ENCODE measurements at regions not wholly inside any gene's neighbourhood (a gene's known extent, or its start where the extent isn't known, plus 50 kb on each side); places are given as distances from the start of the nearest gene placed in this dataset.

- no peak for TF ChIP-seq CTCF (IDR thresholded peaks at IDR 0.05; ENCODE audit: control insufficient read depth, insufficient read depth, low read depth, low read length, missing control alignments)
- no peak overlapping the region for H3K4me3 ChIP-seq (ENCODE audit: control insufficient read depth, low read depth, low read length)
- DNase-seq (ENCODE audit: low read depth): no peak
Measured at GRCh38 chr1:163771637-163772036, 449.9 kb downstream of the NUF2 start.

- TF ChIP-seq CTCF (IDR thresholded peaks at IDR 0.05; ENCODE audit: control insufficient read depth, insufficient read depth, low read depth, low read length, missing control alignments): no peak
- DNase-seq (ENCODE audit: low read depth): no peak
- H3K4me3 ChIP-seq (ENCODE audit: control insufficient read depth, low read depth, low read length): no peak overlapping the region
Measured at GRCh38 chr1:163772246-163772645, 450.5 kb downstream of the NUF2 start.

- no peak for DNase-seq (ENCODE audit: low read depth)
Measured at GRCh38 chr1:163773396-163773795, 451.6 kb downstream of the NUF2 start.

GRCh38 chr1:163774401-163774945 lies 452.7 kb downstream of the NUF2 start:
- DNase-seq (ENCODE audit: low read depth): no peak
- H3K4me3 ChIP-seq (ENCODE audit: control insufficient read depth, low read depth, low read length): no peak overlapping the region
- TF ChIP-seq CTCF (IDR thresholded peaks at IDR 0.05; ENCODE audit: control insufficient read depth, insufficient read depth, low read depth, low read length, missing control alignments): no peak

More at GRCh38 chr1:163773396-163773795, 451.6 kb downstream of the NUF2 start:
- no peak for TF ChIP-seq CTCF (IDR thresholded peaks at IDR 0.05; ENCODE audit: control insufficient read depth, insufficient read depth, low read depth, low read length, missing control alignments)
- H3K4me3 ChIP-seq (ENCODE audit: control insufficient read depth, low read depth, low read length): no peak overlapping the region

GRCh38 chr1:163774978-163775620 lies 453.3 kb downstream of the NUF2 start:
- no peak overlapping the region for H3K4me3 ChIP-seq (ENCODE audit: control insufficient read depth, low read depth, low read length)
- no peak for TF ChIP-seq CTCF (IDR thresholded peaks at IDR 0.05; ENCODE audit: control insufficient read depth, insufficient read depth, low read depth, low read length, missing control alignments)
- DNase-seq (ENCODE audit: low read depth): no peak

- no peak overlapping the region for H3K4me3 ChIP-seq (ENCODE audit: control insufficient read depth, low read depth, low read length)
- DNase-seq (ENCODE audit: low read depth): no peak
- no peak for TF ChIP-seq CTCF (IDR thresholded peaks at IDR 0.05; ENCODE audit: control insufficient read depth, insufficient read depth, low read depth, low read length, missing control alignments)
Measured at GRCh38 chr1:163777205-163777604, 455.5 kb downstream of the NUF2 start.
